WTC11 (cell line): ENCODE measurements at regions not wholly inside any gene's neighbourhood (a gene's known extent, or its start where the extent isn't known, plus 50 kb on each side); places are given as distances from the start of the nearest gene placed in this dataset.

Source experiments
- ATAC-seq: fragments of 200-7000 bp; cut with Tn5 transposase; 2 replicates; pipeline ENCODE4 v1.10.0; 2021; ENCODE audit warnings: mild to moderate bottlenecking, moderate library complexity
- CTCF ChIA-PET: fragments of 300-600 bp; sonication (Branson Sonifier 250); formaldehyde crosslinking; loops from one replicate; lab custom pipeline; 2021; ENCODE audit warnings: antibody characterized with exemption; lab: Charles Lee
- POLR2A ChIA-PET: fragments of 350-600 bp; sonication (Branson Sonifier 250); formaldehyde crosslinking; loops from one replicate; lab custom pipeline; 2021; ENCODE audit warnings: antibody characterized with exemption; lab: Charles Lee
- DNase-seq: peaks from one replicate; pipeline ENCODE4 v3.0.0; 2021; ENCODE audit warnings: low spot score
- H3K27ac Mint-ChIP-seq: 2 replicates; pipeline ENCODE4 v1.8.0; 2021; ENCODE audit warnings: mixed read lengths
- H3K27me3 Mint-ChIP-seq: 2 replicates; pipeline ENCODE4 v1.8.0; 2021; ENCODE audit warnings: low read depth, mild to moderate bottlenecking, moderate library complexity, mixed read lengths
- H3K36me3 Mint-ChIP-seq: 2 replicates; pipeline ENCODE4 v1.8.0; 2021; ENCODE audit warnings: mixed read lengths
- H3K4me1 Mint-ChIP-seq: 2 replicates; pipeline ENCODE4 v1.8.0; 2022; ENCODE audit warnings: mixed read lengths
- H3K4me3 Mint-ChIP-seq: 2 replicates; pipeline ENCODE4 v1.8.0; 2021; ENCODE audit warnings: mild to moderate bottlenecking, moderate library complexity, mixed read lengths
- H3K9me3 Mint-ChIP-seq: 2 replicates; pipeline ENCODE4 v1.8.0; 2021; ENCODE audit warnings: mixed read lengths
- CREM ChIP-seq: sonication (generic); formaldehyde crosslinking; IDR thresholded peaks from 2 replicates; pipeline ENCODE4 v1.8.1; 2022; ENCODE audit warnings: mild to moderate bottlenecking, missing genetic modification reagents, moderate library complexity
- ESRRA ChIP-seq: sonication (generic); formaldehyde crosslinking; IDR thresholded peaks from 2 replicates; pipeline ENCODE4 v1.8.1; 2022; ENCODE audit warnings: mild to moderate bottlenecking, missing genetic modification reagents, borderline replicate concordance
- ETV6 ChIP-seq: sonication (generic); formaldehyde crosslinking; IDR thresholded peaks from 2 replicates; pipeline ENCODE4 v1.8.1; 2022; ENCODE audit warnings: mild to moderate bottlenecking, missing genetic modification reagents
- FOXK1 ChIP-seq: sonication (generic); formaldehyde crosslinking; IDR thresholded peaks from 2 replicates; pipeline ENCODE4 v1.8.0; 2022; ENCODE audit warnings: mild to moderate bottlenecking, moderate library complexity, missing genetic modification reagents
- JAZF1 ChIP-seq: fragments of 250-450 bp; sonication (Bioruptor Pico); IDR thresholded peaks from 2 replicates; pipeline ENCODE4 v1.9.0; 2021; ENCODE audit warnings: moderate library complexity, mild to moderate bottlenecking, inconsistent platforms
- MXD4 ChIP-seq: fragments of 250-450 bp; sonication (Bioruptor Pico); IDR thresholded peaks from 2 replicates; pipeline ENCODE4 v1.8.0; 2021; ENCODE audit warnings: mild to moderate bottlenecking, moderate library complexity, borderline replicate concordance
- NFATC4 ChIP-seq: fragments of 250-450 bp; sonication (Bioruptor Pico); IDR thresholded peaks from 2 replicates; pipeline ENCODE4 v1.9.0; 2021; ENCODE audit warnings: mild to moderate bottlenecking
- SMAD4 ChIP-seq: sonication (generic); formaldehyde crosslinking; IDR thresholded peaks from 2 replicates; pipeline ENCODE4 v1.8.0; 2022; ENCODE audit warnings: mild to moderate bottlenecking, missing genetic modification reagents
- SOX15 ChIP-seq: fragments of 250-450 bp; sonication (Bioruptor Pico); IDR thresholded peaks from 2 replicates; pipeline ENCODE4 v1.9.0; 2021; ENCODE audit warnings: mild to moderate bottlenecking
- SP1 ChIP-seq: sonication (generic); formaldehyde crosslinking; conservative IDR thresholded peaks from 2 replicates; pipeline ENCODE4 v1.8.1; 2022; ENCODE audit warnings: missing genetic modification reagents
- TEAD4 ChIP-seq: sonication (generic); formaldehyde crosslinking; IDR thresholded peaks from 2 replicates; pipeline ENCODE4 v1.8.0; 2022; ENCODE audit warnings: mild to moderate bottlenecking, missing genetic modification reagents
- ZBTB21 ChIP-seq: sonication (generic); formaldehyde crosslinking; IDR thresholded peaks from 2 replicates; pipeline ENCODE4 v1.8.1; 2023; ENCODE audit warnings: mild to moderate bottlenecking, missing genetic modification reagents, borderline replicate concordance
- ZNF317 ChIP-seq: sonication (generic); formaldehyde crosslinking; IDR thresholded peaks from 2 replicates; pipeline ENCODE4 v1.8.1; 2023; ENCODE audit warnings: low read depth, mild to moderate bottlenecking, moderate library complexity, missing genetic modification reagents, borderline replicate concordance
- ZNF396 ChIP-seq: fragments of 250-450 bp; sonication (Bioruptor Pico); IDR thresholded peaks from 2 replicates; pipeline ENCODE4 v1.8.0; 2021; ENCODE audit warnings: mild to moderate bottlenecking, moderate library complexity, borderline replicate concordance
- TF ChIP-seq, protein P1 (sequence below): fragments of 250-450 bp; sonication (Bioruptor Pico); IDR thresholded peaks from 2 replicates; pipeline ENCODE4 v1.8.0; 2021; ENCODE audit warnings: mild to moderate bottlenecking
- TF ChIP-seq, protein P2 (sequence below): sonication (generic); formaldehyde crosslinking; IDR thresholded peaks from 2 replicates; pipeline ENCODE4 v1.8.1; 2023; ENCODE audit warnings: mild to moderate bottlenecking, missing genetic modification reagents
- TF ChIP-seq, protein P3 (sequence below): sonication (generic); formaldehyde crosslinking; IDR thresholded peaks from 2 replicates; pipeline ENCODE4 v1.8.1; 2022; ENCODE audit warnings: missing genetic modification reagents, borderline replicate concordance
- TF ChIP-seq, protein P4 (sequence below): sonication (generic); formaldehyde crosslinking; IDR thresholded peaks from 2 replicates; pipeline ENCODE4 v1.8.1; 2023; ENCODE audit warnings: mild to moderate bottlenecking, missing genetic modification reagents, moderate library complexity
- TF ChIP-seq, protein P5 (sequence below): fragments of 250-450 bp; sonication (Bioruptor Pico); IDR thresholded peaks from 2 replicates; pipeline ENCODE4 v1.9.0; 2021; ENCODE audit warnings: mild to moderate bottlenecking
- TF ChIP-seq, protein P6 (sequence below): sonication (generic); formaldehyde crosslinking; IDR thresholded peaks from 2 replicates; pipeline ENCODE4 v1.8.0; 2023; ENCODE audit warnings: missing genetic modification reagents
- TF ChIP-seq, protein P7 (sequence below): fragments of 250-450 bp; sonication (Bioruptor Pico); IDR thresholded peaks from 2 replicates; pipeline ENCODE4 v1.9.0; 2021; ENCODE audit warnings: mild to moderate bottlenecking
- TF ChIP-seq, protein P8 (sequence below): fragments of 250-450 bp; sonication (Bioruptor Pico); IDR thresholded peaks from 2 replicates; pipeline ENCODE4 v2.1.2; 2022; ENCODE audit warnings: mild to moderate bottlenecking, moderate library complexity

DNA sequence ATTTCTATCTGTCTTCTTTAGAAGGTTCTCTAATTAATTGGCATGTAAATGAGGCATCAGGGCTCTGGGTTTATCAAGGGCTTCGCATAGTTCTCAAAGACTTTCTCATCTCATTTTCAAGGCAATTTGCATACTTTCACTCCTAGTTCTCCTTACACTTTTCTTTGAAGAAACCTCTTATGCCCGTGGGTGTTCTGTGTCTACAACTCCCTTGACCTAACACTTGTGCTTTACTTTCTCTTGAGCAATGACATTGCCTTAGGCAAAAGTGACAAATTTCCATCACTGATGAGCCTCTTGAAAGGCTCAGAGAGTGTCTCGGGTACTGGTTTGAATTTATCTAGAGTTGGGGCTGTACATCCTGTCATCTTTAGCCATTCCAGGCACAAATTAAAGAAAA lies 74.7 kb upstream of the ITPRID1 start:
- H3K27ac Mint-ChIP-seq: no peak overlapping the region
- ChIA-PET CTCF (no interaction called here), POLR2A (no interaction called here)
- H3K36me3 Mint-ChIP-seq: no peaks in the 10 kb centered on the region
- peaks cover 49% of the 10 kb centered on the region for H3K4me1 Mint-ChIP-seq
- H3K4me3 Mint-ChIP-seq: no peak overlapping the region
- peaks cover 1% of the 10 kb centered on the region for H3K27me3 Mint-ChIP-seq
- no peak for ATAC-seq
- TF ChIP-seq ZNF396 (CRISPR knock-in tag) (no peak), ETV6 (CRISPR knock-in tag) (no peak), SMAD4 (CRISPR knock-in tag) (no peak), ZNF317 (CRISPR knock-in tag) (no peak), MXD4 (CRISPR knock-in tag) (no peak), TEAD4 (CRISPR knock-in tag) (no peak), ZBTB21 (CRISPR knock-in tag) (no peak), NFATC4 (CRISPR knock-in tag) (no peak)
- TF ChIP-seq, protein P1, sequence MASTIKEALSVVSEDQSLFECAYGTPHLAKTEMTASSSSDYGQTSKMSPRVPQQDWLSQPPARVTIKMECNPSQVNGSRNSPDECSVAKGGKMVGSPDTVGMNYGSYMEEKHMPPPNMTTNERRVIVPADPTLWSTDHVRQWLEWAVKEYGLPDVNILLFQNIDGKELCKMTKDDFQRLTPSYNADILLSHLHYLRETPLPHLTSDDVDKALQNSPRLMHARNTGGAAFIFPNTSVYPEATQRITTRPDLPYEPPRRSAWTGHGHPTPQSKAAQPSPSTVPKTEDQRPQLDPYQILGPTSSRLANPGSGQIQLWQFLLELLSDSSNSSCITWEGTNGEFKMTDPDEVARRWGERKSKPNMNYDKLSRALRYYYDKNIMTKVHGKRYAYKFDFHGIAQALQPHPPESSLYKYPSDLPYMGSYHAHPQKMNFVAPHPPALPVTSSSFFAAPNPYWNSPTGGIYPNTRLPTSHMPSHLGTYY (CRISPR knock-in tag): no peak
- TF ChIP-seq, protein P2, sequence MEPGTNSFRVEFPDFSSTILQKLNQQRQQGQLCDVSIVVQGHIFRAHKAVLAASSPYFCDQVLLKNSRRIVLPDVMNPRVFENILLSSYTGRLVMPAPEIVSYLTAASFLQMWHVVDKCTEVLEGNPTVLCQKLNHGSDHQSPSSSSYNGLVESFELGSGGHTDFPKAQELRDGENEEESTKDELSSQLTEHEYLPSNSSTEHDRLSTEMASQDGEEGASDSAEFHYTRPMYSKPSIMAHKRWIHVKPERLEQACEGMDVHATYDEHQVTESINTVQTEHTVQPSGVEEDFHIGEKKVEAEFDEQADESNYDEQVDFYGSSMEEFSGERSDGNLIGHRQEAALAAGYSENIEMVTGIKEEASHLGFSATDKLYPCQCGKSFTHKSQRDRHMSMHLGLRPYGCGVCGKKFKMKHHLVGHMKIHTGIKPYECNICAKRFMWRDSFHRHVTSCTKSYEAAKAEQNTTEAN (CRISPR knock-in tag): no peak
- TF ChIP-seq, protein P3, sequence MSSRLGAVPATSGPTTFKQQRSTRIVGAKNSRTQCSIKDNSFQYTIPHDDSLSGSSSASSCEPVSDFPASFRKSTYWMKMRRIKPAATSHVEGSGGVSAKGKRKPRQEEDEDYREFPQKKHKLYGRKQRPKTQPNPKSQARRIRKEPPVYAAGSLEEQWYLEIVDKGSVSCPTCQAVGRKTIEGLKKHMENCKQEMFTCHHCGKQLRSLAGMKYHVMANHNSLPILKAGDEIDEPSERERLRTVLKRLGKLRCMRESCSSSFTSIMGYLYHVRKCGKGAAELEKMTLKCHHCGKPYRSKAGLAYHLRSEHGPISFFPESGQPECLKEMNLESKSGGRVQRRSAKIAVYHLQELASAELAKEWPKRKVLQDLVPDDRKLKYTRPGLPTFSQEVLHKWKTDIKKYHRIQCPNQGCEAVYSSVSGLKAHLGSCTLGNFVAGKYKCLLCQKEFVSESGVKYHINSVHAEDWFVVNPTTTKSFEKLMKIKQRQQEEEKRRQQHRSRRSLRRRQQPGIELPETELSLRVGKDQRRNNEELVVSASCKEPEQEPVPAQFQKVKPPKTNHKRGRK (CRISPR knock-in tag): no peak
- TF ChIP-seq, protein P4, sequence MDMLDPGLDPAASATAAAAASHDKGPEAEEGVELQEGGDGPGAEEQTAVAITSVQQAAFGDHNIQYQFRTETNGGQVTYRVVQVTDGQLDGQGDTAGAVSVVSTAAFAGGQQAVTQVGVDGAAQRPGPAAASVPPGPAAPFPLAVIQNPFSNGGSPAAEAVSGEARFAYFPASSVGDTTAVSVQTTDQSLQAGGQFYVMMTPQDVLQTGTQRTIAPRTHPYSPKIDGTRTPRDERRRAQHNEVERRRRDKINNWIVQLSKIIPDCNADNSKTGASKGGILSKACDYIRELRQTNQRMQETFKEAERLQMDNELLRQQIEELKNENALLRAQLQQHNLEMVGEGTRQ (CRISPR knock-in tag): no peak
- no peak for DNase-seq
- no peaks in the 10 kb centered on the region for H3K9me3 Mint-ChIP-seq

DNA sequence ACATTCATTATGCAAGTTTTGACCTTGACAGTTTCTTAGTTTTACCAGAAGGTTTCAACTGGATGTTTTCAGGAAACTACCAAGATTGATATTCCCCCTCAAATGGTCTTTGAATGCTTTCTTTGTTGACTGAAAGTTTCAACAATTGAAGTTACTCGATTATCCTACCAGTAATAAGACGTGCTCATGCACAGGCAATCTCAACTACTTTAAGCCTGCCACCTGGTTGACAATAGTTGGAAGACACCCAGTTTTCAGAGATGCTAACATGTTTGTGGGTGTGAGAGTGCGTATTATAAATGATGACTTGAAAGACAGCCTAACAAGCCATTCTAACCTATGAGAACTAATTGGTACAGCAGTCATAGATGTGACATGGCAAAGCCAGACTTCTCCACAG lies 73.4 kb upstream of the ITPRID1 start:
- Mint-ChIP-seq H3K4me1 (peaks cover 49% of the 10 kb centered on the region), H3K4me3 (no peak overlapping the region), H3K27ac (no peak overlapping the region), H3K36me3 (no peaks in the 10 kb centered on the region), H3K9me3 (no peaks in the 10 kb centered on the region), H3K27me3 (peaks cover 3% of the 10 kb centered on the region)
- DNase-seq (no peak), ATAC-seq (no peak)
- no peak for TF ChIP-seq ESRRA (CRISPR knock-in tag)
- TF ChIP-seq, protein P5, sequence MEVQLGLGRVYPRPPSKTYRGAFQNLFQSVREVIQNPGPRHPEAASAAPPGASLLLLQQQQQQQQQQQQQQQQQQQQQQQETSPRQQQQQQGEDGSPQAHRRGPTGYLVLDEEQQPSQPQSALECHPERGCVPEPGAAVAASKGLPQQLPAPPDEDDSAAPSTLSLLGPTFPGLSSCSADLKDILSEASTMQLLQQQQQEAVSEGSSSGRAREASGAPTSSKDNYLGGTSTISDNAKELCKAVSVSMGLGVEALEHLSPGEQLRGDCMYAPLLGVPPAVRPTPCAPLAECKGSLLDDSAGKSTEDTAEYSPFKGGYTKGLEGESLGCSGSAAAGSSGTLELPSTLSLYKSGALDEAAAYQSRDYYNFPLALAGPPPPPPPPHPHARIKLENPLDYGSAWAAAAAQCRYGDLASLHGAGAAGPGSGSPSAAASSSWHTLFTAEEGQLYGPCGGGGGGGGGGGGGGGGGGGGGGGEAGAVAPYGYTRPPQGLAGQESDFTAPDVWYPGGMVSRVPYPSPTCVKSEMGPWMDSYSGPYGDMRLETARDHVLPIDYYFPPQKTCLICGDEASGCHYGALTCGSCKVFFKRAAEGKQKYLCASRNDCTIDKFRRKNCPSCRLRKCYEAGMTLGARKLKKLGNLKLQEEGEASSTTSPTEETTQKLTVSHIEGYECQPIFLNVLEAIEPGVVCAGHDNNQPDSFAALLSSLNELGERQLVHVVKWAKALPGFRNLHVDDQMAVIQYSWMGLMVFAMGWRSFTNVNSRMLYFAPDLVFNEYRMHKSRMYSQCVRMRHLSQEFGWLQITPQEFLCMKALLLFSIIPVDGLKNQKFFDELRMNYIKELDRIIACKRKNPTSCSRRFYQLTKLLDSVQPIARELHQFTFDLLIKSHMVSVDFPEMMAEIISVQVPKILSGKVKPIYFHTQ (CRISPR knock-in tag): no peak
- TF ChIP-seq, protein P6, sequence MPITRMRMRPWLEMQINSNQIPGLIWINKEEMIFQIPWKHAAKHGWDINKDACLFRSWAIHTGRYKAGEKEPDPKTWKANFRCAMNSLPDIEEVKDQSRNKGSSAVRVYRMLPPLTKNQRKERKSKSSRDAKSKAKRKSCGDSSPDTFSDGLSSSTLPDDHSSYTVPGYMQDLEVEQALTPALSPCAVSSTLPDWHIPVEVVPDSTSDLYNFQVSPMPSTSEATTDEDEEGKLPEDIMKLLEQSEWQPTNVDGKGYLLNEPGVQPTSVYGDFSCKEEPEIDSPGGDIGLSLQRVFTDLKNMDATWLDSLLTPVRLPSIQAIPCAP (CRISPR knock-in tag): no peak
- TF ChIP-seq SP1 (CRISPR knock-in tag): no peak
- no peak for TF ChIP-seq NFATC4 (CRISPR knock-in tag)
- TF ChIP-seq FOXK1 (CRISPR knock-in tag): no peak
- TF ChIP-seq, protein P7, sequence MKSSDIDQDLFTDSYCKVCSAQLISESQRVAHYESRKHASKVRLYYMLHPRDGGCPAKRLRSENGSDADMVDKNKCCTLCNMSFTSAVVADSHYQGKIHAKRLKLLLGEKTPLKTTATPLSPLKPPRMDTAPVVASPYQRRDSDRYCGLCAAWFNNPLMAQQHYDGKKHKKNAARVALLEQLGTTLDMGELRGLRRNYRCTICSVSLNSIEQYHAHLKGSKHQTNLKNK: no peak
- TF ChIP-seq JAZF1 (CRISPR knock-in tag): no peak
- TF ChIP-seq, protein P8, sequence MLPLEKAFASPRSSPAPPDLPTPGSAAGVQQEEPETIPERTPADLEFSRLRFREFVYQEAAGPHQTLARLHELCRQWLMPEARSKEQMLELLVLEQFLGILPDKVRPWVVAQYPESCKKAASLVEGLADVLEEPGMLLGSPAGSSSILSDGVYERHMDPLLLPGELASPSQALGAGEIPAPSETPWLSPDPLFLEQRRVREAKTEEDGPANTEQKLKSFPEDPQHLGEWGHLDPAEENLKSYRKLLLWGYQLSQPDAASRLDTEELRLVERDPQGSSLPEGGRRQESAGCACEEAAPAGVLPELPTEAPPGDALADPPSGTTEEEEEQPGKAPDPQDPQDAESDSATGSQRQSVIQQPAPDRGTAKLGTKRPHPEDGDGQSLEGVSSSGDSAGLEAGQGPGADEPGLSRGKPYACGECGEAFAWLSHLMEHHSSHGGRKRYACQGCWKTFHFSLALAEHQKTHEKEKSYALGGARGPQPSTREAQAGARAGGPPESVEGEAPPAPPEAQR (CRISPR knock-in tag): no peak
- no peak for TF ChIP-seq SOX15 (CRISPR knock-in tag)
- no peak for TF ChIP-seq CREM (CRISPR knock-in tag)
- CTCF ChIA-PET: interaction anchor here (0.8 to 2.1 kb wide), 4 partner anchors 11 to 306 kb away, joined by 3 to 8 read pairs (median 4); no protein-coding TSS in a partner anchor
- POLR2A ChIA-PET: no interaction called here
